IPS DF 4.7 (cell line): ENCODE measurements at regions not wholly inside any gene's neighbourhood (a gene's known extent, or its start where the extent isn't known, plus 50 kb on each side); places are given as distances from the start of the nearest gene placed in this dataset.

Experiments
- DNase-seq: peaks from one replicate; pipeline ENCODE4 v3.0.0-alpha.2; 2013; ENCODE audit warnings: low spot score; ENCODE audit errors: extremely low read depth

GRCh38 chr17:34874478-34874877, 86.8 kb downstream of the CCT6B start:
- DNase-seq, result no peak

GRCh38 chr17:34872640-34873039, 88.6 kb downstream of the CCT6B start:
- no peak for DNase-seq

DNA sequence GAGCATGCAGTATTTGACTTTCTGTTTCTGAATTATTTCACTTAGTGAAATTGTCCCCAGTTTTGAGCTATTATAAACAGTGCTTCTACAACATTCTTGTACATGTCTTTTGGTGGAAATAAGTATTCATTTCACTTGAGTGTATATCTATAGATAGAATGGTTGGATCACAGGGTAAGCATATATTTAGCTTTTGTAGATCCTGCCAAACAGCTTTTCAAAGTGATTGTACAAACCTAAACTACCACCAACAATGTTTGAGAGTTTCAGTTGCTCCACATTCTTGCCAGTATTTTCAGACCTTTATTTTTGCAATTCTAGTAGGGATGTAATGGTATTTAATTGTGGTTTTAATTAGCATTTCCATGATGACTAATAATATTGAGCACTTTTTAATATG, 91.6 kb downstream of the CCT6B start:
- no peak for DNase-seq

- DNase-seq, result no peak
Observed at GRCh38 chr17:34865716-34866115, 95.5 kb downstream of the CCT6B start.

DNA sequence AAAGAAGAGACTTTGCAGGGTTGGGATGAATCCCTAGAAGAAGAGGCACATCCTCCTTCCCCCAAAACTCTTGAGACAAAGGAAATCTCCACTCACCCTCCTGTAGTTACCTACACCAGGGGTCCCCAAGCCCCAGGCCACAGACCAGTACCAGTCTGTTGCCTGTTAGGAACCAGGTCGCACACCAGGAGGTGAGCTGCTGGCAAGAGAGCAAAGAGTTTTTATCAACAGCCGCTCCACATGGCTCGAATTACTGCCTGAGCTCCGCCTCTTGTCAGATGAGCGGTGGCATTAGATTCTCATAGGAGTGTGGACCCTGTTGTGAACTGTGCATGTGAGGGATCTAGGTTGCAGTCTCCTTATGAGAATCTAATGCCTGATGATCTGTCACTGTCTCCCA, 98.9 kb downstream of the CCT6B start:
- DNase-seq, result no peak

DNA sequence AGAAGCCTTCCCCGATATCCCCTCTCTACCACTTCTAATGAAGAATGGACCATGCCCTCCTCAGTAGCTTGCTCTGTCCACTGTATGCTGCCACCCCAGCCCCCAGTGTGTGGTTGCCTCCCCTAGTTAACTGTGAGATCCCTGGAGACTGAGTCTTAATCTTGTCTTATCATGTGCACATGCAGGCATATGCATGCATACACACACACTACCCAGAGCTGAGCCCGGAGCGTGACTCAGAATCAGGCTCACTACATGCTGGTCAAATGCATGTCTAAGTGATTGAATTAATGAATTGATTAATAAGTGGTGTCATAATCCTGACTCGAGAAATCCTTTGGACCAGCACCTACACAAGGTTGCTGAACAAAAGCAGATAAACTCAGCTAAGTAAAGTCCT, 99.4 kb downstream of the CCT6B start:
- DNase-seq, result no peak

GRCh38 chr17:34859652-34860051, 101.6 kb downstream of the CCT6B start:
- no peak for DNase-seq

- no peak for DNase-seq
Observed at GRCh38 chr17:34858591-34859565, 102.4 kb downstream of the CCT6B start.

- no peak for DNase-seq
Observed at GRCh38 chr17:34853924-34854323, 107.3 kb downstream of the CCT6B start.

DNA sequence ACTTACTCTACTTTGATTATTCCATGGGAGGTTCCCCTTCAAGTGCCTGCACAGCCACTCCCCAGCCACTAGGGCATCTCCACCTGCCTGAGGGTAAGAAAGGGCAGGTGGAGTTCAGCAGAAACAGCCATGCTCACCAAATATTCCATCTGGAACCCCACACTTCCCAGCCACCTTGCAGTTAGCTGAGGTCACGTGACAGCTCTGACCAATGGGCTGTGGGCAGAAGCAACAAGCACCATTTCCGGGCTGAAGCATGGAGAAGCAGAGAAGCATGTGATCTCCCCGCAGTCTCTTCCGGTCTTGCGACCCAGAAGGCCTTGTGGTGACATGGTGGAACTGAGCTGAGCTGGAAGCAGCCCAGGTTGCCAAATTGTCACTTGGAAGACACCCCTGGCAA, 108.6 kb downstream of the CCT6B start:
- DNase-seq, result no peak

DNA sequence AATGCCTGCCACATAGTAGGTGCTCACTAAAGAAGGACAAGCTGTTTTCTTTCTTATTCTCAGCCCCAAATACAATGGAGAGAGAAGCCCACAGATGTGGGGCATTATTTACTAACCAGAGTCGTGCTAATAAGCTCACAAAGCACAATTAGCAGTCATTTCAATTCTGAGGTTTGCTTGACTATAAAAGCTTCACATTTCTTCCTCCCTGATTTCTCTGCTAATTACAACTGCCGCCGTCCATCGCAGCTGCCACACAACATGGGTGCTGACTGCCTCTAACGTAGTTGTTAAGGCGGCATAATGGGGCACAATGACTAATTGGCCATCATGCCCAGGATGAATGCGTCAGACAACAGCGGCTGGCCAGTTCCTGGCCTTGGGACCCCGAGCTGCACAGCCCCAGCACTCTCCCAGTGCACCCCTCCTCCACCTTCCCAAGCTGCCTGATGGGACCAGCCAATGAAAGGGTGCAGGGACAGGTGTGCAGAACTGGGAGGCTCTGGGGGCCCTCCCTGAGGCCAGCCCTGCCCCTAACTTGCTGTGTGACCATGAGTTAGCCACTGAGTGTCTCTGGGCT, 109.2 kb downstream of the CCT6B start:
- DNase-seq, result no peak

GRCh38 chr17:34850964-34851363, 110.3 kb downstream of the CCT6B start:
- no peak for DNase-seq

DNA sequence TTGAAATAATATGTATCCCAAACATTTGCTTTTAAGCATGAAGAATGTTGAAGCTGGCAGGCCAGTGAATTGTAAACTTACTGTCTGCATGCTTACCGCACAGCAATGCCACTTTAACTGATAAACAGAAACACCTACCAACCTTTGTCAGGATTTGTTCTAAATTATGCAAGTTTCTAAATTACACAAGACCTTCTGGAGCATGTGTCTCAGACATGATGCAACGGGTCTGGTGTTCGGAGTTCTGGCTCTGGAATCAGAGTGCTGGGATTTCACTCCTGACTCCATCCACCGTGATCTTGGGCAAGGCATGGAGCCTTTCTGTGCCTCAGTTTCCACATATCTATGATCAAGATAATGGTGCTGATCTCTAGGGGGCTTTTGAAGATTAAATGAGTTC, 111.2 kb downstream of the CCT6B start:
- no peak for DNase-seq

- no peak for DNase-seq
Observed at GRCh38 chr17:34847938-34848337, 113.3 kb downstream of the CCT6B start.

GRCh38 chr17:34845296-34845695, 116.0 kb downstream of the CCT6B start:
- no peak for DNase-seq

DNA sequence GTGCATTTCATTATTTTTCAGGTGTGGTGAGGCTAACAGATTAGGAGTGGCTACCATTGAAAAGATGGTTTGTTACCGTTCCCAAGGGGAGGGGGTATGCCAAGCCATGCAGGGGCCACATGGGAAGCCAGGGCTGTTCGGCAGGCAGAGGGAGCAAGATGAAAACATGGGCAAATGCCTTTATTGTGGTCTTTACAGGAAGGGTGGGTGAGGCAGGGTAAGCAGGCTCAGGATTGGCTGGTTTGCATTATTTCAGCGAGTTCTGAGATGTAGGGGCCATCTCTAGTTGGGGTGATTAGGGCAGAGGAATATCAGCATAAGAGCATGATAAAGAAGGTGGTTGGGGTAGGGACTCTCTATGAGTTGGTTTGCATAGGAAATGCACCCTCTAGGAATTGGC, 117.6 kb downstream of the CCT6B start:
- no peak for DNase-seq

DNA sequence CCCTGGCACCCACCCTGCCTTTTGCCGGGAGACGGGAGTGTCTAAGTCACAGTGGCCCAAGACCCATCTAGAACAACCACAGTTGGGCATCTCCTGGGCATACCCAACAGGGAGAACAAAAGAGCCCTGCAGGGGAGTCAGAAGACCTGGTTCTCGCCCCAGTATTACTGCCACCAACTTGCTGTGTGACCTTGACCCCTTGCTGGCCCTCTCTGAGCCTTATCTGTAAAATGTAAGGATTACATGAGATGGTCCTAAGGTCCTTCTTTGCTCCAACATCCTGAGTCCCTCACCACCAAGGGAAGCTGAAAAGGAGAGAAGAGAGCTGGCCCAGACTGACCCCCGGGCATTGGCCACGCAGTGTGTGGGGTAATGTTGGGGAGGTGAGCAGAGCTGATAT, 119.0 kb downstream of the CCT6B start:
- no peak for DNase-seq

GRCh38 chr17:34841467-34841866, 119.8 kb downstream of the CCT6B start:
- DNase-seq, result no peak

- DNase-seq, result no peak
Observed at GRCh38 chr17:34840750-34841149, 120.5 kb downstream of the CCT6B start.

DNA sequence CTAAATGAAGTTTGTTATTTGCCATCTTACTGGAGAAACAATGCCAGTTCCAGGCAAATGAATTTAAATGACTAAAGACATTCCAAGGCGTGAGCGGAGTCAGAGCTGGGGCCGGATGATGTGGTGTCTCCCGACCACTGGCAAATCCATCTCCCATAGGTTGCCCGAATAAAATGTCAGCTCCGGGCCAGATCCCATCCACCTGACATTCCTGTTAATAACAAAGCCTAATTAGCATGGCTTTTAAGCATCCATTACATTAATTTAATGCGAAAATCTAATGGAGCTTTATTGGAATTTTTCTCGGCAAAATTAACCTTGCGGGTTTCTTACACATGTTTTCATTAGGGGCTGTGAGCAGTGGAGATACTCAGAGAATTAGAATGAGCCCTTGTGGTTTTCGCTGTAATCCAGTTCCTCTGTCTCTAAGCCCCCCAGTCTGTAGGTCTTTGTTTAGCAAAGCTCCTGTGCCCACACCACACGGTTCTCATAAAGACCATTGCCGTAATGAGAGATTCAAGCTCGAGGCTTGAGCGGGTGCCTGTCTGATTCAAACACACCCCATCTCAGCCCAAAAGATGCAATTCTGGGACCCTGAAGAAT, 123.3 kb downstream of the CCT6B start:
- DNase-seq, result no peak

DNA sequence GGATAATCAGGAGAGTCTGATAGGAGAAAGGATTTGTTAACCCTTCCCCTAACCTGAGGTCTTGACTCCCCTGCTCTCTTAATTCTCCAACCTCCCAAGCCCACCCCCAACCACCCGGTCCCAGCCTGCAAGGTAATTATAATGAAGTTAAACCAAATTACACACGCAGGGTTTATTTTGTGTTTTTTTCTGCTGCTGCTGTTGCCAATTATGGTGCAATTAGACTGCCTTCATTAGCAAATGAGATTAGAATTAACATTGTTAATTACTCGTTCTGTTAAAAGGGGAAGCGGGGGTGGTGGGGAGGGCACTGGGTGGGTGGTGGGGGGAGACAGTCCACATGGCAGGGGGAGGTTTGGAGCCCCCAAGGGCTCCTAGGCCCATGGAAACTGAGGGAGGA, 128.9 kb downstream of the CCT6B start:
- no peak for DNase-seq

GRCh38 chr17:34827008-34827407, 134.3 kb downstream of the CCT6B start:
- no peak for DNase-seq

GRCh38 chr17:34826332-34826731, 134.9 kb downstream of the CCT6B start:
- no peak for DNase-seq
